ENCODE measurements at regions not wholly inside any gene's neighbourhood (a gene's known extent, or its start where the extent isn't known, plus 50 kb on each side); places are given as distances from the start of the nearest gene placed in this dataset.

DNA sequence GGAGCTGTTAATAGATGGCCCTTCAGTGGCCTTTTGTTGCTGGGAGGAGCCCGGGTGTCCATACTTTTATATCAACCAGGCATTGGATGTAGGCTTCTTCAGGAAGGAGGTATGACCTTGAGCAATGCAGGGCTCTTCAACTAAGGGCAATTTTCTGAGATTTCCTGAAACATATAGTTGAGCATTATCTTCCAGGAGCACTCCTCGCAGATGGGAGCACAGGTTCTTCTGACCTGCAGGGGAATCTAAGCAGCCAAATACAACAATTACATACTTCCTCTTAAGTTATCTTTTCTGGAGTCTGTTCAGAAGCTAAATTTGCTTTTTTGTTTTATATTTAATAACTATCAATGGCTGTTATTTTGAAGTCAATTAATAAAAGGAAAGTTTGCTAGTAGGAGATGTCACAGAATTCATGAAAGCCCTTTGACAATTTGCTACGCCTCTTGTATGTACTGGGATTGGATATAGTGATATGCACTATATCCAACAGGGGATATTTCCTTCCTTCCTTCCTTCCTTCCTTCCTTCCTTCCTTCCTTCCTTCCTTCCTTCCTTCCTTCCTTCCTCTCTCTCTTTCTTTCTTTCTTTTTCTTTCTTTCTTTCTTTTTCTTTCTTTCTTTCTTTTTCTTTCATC is 422.6 kb upstream of the NEGR1 start (continued):
- TF ChIP-seq, protein P1, sequence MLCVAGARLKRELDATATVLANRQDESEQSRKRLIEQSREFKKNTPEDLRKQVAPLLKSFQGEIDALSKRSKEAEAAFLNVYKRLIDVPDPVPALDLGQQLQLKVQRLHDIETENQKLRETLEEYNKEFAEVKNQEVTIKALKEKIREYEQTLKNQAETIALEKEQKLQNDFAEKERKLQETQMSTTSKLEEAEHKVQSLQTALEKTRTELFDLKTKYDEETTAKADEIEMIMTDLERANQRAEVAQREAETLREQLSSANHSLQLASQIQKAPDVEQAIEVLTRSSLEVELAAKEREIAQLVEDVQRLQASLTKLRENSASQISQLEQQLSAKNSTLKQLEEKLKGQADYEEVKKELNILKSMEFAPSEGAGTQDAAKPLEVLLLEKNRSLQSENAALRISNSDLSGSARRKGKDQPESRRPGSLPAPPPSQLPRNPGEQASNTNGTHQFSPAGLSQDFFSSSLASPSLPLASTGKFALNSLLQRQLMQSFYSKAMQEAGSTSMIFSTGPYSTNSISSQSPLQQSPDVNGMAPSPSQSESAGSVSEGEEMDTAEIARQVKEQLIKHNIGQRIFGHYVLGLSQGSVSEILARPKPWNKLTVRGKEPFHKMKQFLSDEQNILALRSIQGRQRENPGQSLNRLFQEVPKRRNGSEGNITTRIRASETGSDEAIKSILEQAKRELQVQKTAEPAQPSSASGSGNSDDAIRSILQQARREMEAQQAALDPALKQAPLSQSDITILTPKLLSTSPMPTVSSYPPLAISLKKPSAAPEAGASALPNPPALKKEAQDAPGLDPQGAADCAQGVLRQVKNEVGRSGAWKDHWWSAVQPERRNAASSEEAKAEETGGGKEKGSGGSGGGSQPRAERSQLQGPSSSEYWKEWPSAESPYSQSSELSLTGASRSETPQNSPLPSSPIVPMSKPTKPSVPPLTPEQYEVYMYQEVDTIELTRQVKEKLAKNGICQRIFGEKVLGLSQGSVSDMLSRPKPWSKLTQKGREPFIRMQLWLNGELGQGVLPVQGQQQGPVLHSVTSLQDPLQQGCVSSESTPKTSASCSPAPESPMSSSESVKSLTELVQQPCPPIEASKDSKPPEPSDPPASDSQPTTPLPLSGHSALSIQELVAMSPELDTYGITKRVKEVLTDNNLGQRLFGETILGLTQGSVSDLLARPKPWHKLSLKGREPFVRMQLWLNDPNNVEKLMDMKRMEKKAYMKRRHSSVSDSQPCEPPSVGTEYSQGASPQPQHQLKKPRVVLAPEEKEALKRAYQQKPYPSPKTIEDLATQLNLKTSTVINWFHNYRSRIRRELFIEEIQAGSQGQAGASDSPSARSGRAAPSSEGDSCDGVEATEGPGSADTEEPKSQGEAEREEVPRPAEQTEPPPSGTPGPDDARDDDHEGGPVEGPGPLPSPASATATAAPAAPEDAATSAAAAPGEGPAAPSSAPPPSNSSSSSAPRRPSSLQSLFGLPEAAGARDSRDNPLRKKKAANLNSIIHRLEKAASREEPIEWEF (IDR thresholded peaks at IDR 0.05; ENCODE audit: insufficient replicate concordance, low read depth, low read length), result no peak
- TF ChIP-seq, protein P2, sequence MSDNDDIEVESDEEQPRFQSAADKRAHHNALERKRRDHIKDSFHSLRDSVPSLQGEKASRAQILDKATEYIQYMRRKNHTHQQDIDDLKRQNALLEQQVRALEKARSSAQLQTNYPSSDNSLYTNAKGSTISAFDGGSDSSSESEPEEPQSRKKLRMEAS (IDR thresholded peaks at IDR 0.05; ENCODE audit: low read depth, low read length), result no peak
- TF ChIP-seq ZNF274 (IDR thresholded peaks at IDR 0.05; ENCODE audit: insufficient read depth, insufficient read length) (no peak), KLF5 (IDR thresholded peaks at IDR 0.05; ENCODE audit: partially characterized antibody) (no peak), MTA3 (IDR thresholded peaks at IDR 0.05; ENCODE audit: borderline replicate concordance, low read length) (no peak), EP300 (IDR thresholded peaks at IDR 0.05; ENCODE audit: borderline replicate concordance in 1 of 2, control insufficient read depth in 1 of 2, low read depth in 2 of 2, low read length in 2 of 2) (no peak), IKZF1 (conservative IDR thresholded peaks at IDR 0.05) (no peak)

DNA sequence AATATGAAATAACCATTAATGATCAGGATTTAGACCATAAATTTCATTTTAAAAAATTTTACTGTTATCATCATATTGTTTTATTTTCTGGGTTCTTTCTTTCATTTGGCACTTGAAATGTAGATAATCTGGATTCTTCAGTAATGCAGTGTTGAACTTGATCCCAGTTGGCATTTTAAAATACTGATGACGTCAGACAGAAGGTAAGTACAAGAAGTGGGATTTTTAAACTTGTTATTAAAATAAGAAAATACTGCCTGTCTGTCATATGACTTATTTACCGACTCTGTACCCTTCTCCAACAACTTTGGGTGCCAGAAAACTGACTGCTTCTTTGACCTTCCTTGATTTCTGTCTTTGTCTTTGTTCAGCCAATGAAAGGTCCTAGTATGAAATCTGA is 415.1 kb upstream of the NEGR1 start:
- no peak overlapping the region for H3K4me2 ChIP-seq (ENCODE audit: control insufficient read depth, insufficient read depth)
- ChIA-PET RAD21 (ENCODE audit: unreplicated experiment) (no interaction called here), CTCF (no interaction called here), POLR2A (no interaction called here), SMC1A (ENCODE audit: uncharacterized antibody, unreplicated experiment) (no interaction called here)
- no peak overlapping the region for H3K9ac ChIP-seq (ENCODE audit: control insufficient read depth, insufficient read depth, low read length)
- WGBS (ENCODE audit: insufficient coverage, insufficient replicate concordance, low lambda C conversion rate, missing lambda C conversion rate), result 0% methylated on average over 2 of the region's 2 CpGs
- H2AFZ ChIP-seq (ENCODE audit: control insufficient read depth, low read depth, low read length), result no peak overlapping the region
- FAIRE-seq, result no peak
- H3K4me3 ChIP-seq, result no peak overlapping the region
- H3K27me3 ChIP-seq (replicated peaks in 1 of 2; ENCODE audit: control insufficient read depth in 2 of 2, insufficient read depth in 2 of 2, low read length in 1 of 2), result no peaks in the 10 kb centered on the region
- TF ChIP-seq IKZF1 (conservative IDR thresholded peaks at IDR 0.05), result no peak
- no peak for TF ChIP-seq HDAC2 (IDR thresholded peaks at IDR 0.05)
- TF ChIP-seq CREM (IDR thresholded peaks at IDR 0.05; ENCODE audit: low read depth), result no peak
- TF ChIP-seq RCOR1 (conservative IDR thresholded peaks at IDR 0.05; ENCODE audit: low read depth, low read length), result no peak
- no peak for TF ChIP-seq ZNF384 (IDR thresholded peaks at IDR 0.05; ENCODE audit: borderline replicate concordance, low read depth, low read length)
- no peaks in the 10 kb centered on the region for H3K79me2 ChIP-seq (ENCODE audit: control insufficient read depth, insufficient read depth, low read length)
- in situ Hi-C loops (cut with MboI) (no loop called here), intact Hi-C loops (cut with micrococcal nuclease; ENCODE audit: unreplicated experiment) (no loop called here)
- no TSS peak for BruUV-seq (replicated peaks)
- no peaks in the 10 kb centered on the region for H4K20me1 ChIP-seq (ENCODE audit: control insufficient read depth, insufficient read depth)
- no peaks in the 10 kb centered on the region for H3K4me1 ChIP-seq (ENCODE audit: control insufficient read depth, insufficient read depth, low read length)
- no peak for ATAC-seq
- no peaks in the 10 kb centered on the region for H3K36me3 ChIP-seq (ENCODE audit: control insufficient read depth in 2 of 2, insufficient read depth in 2 of 2, low read length in 1 of 2)
- H3K27ac ChIP-seq (ENCODE audit: control insufficient read depth, insufficient read depth), result no peak overlapping the region
- no peaks in the 10 kb centered on the region for H3K9me3 ChIP-seq (replicated peaks; ENCODE audit: control insufficient read depth, insufficient read depth, low read length)
- DNase-seq (ENCODE audit: low read depth, low spot score), result no peak
